GF-D8 (cell line): ENCODE measurements at regions not wholly inside any gene's neighbourhood (a gene's known extent, or its start where the extent isn't known, plus 50 kb on each side); places are given as distances from the start of the nearest gene placed in this dataset.

Experiments used
- DNase-seq: peaks from one replicate; lab custom pipeline; 2025; lab: John Stamatoyannopoulos, UW

DNA sequence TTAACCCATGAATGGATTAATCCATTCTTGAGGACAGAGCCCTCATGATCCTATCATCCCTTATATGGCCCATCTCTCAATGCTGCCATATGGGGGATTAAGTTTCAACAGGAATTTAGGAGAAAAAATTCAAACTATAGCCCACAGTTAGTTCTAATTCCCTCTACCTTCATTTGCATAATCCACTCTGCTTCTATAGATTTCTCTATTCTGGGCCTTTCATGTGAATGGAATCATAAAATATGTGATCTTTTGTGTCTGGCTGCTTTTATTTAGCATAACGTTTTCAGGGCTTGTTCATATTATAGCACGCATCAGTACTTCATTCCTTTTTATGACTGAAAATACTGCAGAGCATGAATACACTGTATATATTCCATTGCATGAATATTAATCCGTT, 55.4 kb downstream of the CTSL start:
- DNase-seq: no peak

DNA sequence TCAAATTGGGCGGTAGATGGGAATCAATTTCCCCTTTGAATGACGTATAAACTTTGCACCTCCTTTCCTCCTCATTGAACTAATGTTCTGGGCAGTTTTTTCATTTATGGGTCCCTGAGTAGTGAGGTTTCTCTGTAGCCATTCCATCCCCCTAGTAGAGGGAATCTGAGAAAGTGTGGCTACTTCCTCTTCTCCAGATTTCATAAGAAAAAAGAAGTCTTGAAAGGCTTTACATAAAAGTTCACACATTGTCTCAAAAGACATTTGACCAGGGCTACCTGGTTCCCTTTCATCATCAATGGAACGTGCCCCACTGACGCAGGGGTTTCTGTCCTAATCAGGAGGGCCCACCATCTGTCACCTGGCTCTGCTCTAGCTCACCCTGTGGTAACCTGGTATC, 57.3 kb downstream of the CTSL start:
- DNase-seq: no peak

- peak; percentile 12 for DNase-seq
These were observed 59.5 kb downstream of the CTSL start for GRCh38 chr9:87785315-87785970.

DNA sequence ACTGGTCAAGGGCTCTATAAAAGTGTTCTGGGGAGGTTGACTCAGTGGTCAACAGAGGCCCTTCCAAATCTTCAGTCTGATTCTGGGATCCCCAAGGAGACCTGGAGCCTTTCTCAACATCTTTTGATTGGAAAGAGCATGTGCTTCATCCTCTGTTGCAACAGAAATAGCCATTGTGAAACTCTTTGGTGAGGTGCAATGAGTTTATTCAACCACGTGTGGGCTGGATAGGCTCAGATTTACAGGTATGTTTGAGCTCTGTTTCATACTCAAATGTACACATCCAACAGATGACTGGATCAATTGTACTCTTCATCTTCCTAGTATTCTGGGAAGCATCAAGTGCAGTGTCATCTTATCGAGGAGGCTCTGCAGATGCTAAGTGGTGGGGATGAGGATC, 60.5 kb downstream of the CTSL start:
- no peak for DNase-seq

DNA sequence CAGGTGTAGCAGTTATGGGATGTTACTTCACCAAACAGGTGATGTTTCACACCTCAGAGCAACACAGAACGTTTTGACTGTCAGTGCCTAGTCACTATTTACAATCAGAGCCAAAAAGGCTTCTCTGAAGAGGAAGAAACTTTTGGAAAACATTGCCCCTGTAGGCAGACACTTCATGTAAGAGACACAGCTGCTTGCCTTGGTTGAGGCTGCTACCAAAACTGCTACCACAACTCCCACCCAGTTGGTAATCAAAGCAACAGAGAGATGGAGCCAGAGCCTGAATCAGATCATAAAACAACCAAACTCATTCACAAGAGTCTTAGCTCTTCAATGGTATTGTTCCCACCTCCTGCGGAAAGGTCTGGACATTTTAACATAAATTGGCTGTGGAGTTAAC, 61.0 kb downstream of the CTSL start:
- no peak for DNase-seq

DNA sequence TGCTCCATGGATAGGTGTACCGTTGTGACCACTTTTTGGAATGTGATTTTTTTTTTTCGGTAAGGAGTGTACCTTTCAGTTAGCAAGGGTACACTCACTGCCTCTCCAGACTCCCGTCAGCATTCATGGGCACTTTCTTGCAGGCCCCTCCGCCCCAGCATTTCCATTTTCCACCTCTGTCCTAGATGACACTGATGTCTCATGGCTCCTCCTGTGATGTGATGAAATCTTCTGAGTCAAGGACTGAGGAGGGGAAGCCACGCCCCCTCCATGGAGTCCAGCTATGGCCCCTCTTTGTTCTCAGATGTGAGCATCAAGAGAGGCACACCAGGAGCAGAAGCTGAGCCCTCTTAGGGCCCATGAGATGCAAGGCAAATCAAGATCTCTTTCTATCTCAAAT, 61.8 kb downstream of the CTSL start:
- DNase-seq: no peak

- DNase-seq: peak; percentile 67
These were observed 66.9 kb downstream of the CTSL start for GRCh38 chr9:87792831-87793288.

- peak; percentile 52 for DNase-seq
These were observed 67.4 kb downstream of the CTSL start for GRCh38 chr9:87793292-87793691.

DNA sequence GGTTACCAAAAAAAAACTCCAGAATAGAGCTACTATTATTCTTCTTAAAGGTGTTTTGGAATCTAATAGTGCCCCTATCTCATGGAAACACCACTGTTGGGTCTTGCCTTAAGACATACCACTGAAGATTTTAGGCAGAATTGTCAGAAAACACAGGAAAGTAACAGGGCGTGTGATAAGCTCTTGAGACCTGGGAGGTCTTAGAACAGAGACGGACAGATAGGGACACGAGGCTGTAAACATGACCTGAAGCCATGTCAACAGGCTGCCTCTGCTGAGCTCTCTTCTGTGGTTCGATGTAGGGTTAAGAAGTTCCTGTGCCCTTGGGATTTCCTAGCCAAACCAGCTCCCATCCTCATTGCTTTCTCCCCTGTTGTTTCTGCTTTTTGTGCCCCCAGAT, 69.3 kb downstream of the CTSL start:
- no peak for DNase-seq

- DNase-seq: no peak
These were observed 70.3 kb downstream of the CTSL start for GRCh38 chr9:87796196-87796595.

- no peak for DNase-seq
These were observed 72.4 kb downstream of the CTSL start for GRCh38 chr9:87798261-87798833.

- DNase-seq: no peak
These were observed 73.6 kb downstream of the CTSL start for GRCh38 chr9:87799503-87799902.

DNA sequence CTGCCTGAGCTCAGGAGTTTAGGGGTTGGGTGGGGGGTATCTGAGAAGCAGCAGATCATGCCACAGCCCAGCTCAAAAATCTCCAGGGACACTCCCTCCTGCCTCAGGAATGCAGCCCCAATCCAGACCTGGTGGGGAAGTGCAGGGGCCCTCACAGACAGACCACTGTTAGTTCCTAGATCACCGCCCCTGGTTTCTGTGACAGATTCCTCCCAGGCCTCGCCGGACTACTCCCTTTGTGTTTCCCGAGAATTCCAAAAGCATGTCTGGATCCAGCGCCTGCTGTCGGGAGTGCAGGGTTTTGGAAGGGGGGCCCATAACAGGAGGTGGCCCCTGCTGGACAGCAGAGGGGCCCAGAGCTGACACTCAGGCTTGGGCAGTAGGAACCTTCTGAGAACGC, 74.5 kb downstream of the CTSL start:
- DNase-seq: no peak

GRCh38 chr9:87801013-87801412, 75.1 kb downstream of the CTSL start:
- DNase-seq: no peak

DNA sequence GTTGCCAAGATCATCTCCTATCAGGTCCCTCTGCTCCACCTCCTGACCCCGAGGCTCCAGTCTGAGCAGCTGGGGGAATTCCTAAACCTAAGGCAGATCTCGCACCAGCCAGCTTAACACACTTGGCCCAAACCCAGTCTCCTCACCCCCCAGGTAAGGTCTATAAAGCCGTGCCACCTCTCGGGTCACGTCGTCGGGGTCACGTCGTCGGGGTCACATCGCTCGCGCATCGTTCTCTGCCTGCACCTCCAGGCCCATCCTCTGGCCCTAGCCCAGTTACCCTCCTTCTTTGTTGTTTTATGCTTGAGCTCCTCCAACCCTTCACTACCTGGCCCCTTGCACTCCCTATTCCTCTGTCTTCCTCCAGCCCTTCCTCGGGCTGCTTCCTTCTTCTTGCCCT, 77.2 kb downstream of the CTSL start:
- DNase-seq: no peak

DNA sequence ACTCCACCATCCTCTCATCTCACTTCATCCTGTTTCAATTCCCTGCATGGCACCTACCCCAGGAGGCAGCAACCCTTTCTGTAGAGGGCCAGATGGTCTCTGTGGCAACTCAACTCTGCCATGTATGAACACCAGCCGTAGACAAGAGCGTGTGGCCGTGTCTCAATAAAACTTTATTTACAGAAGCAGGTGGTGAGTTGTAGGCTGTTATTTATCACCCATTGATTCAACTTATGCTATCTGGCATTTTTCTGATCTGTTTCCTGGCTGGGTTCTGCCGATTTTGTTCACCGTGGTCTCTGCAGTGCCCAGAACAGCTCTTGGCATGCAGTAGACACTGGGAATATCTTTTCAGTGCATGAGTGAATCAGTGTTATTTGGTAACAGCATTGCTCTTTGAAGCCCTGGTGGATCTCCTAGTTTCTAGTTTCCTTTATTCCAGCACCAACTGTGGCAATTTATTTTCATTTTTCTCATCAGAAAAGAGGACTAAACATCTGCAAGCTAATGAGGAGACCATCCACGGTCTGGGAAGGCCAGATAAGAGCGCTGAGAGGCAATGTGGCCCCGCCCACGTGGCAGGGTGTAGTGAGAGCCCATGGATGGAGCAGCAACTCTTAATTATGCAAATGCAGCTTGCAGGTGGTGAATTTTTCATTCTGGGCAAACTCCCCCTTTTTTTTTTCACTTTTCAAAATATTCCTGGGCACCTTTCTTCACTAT, 77.9 kb downstream of the CTSL start:
- DNase-seq: no peak

DNA sequence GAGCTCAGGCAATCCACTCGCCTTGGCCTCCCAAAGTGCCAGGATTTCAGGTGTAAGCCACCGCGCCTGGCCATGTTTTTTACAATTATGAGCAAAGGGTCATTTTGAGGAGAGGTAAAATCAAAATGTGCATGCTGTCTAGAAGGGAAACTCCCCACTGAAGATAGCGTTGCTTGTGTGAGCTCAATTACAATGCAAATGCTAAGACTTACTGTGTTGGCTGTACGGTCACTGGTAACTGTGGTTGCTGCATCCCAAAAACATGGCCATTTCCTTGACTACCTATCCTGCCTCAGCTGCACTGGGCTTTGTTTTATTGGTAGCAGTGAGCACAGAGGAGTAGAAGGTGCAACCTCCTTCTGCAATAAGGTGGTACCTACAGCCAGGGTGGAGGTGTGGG, 77.4 kb upstream of the SPATA31E1 start:
- DNase-seq: no peak

GRCh38 chr9:87810008-87810407, 72.7 kb upstream of the SPATA31E1 start:
- no peak for DNase-seq

DNA sequence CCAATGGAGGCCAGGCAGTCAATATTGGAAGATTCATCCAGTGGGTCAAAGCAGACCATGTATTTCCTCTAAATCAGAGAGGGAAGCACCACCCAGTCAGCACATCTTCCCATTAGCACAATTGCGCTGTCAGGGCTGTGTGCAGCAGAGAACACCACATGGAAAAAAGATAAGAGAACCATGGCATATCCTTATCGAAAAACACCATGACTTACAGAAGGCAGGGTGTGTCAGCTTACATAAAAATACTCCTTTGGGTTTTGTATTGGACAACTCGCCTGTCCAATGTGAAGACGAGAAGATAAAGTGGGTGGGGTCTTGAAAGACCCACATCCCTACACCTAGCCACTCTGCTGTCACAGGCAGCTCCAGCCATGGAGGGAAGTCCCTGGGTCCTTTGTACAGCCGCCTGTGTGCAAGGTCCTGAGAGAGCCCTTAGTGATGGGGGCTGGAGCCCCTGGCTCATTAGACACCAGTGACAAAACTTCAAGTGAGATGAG, 71.9 kb upstream of the SPATA31E1 start:
- no peak for DNase-seq

GRCh38 chr9:87812375-87813118, 70.1 kb upstream of the SPATA31E1 start:
- no peak for DNase-seq

DNA sequence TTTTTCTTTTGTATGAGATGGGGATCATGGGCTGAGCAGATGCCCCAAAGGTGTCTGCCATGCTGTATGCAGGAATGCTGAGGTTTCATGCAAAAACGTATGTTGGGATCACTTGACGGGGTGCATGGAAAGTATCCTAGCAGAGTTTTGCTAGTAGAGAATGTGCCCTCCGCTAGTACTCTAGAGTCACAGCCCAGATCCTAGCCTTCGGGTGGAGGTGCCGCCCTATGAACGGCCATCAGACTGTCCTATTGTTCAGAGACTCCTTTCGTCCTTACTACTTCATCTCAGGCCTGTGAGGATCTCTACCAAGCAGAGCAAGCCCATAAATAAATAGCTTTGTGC, 69.6 kb upstream of the SPATA31E1 start:
- no peak for DNase-seq

DNA sequence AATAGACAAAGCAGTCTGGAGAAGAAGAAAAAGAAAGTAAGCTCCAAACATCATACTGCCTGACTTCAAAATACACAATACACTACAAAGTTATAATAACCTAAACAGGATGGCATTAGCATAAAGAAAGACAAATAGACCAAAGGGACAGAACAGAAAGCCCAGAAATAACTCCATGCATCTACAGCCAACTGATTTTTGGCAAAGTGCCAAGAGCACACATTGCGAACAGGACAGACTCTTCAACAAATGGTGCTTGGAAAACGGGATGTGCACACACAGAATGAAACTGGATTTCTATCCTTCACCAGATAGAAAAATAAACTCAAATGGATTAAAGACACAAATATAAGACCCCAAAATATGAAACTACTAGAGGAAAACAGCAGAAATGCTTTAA, 66.6 kb upstream of the SPATA31E1 start:
- no peak for DNase-seq

DNA sequence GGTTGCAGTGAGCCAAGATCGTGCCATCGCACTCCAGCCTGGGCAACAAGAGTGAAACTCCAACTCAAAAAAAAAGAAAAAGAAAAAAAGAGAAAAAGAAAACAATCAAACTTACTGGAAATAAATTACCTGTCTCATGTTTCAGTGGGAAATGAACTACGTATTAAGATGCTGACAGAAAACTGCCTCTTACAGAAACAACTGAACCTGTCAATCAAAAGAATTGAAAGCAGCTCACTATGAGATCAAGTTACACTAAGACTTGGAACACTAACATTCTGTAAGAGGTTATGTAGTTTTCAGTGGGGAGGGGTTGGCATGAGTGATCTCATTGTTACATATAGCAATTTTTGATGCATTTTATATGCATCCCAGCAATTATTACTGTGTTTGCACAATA, 64.4 kb upstream of the SPATA31E1 start:
- no peak for DNase-seq
